NCI-H1436 (cell line): ENCODE measurements at regions not wholly inside any gene's neighbourhood (a gene's known extent, or its start where the extent isn't known, plus 50 kb on each side); places are given as distances from the start of the nearest gene placed in this dataset.

Experiments
- DNase-seq: peaks from one replicate; lab custom pipeline; 2025; lab: John Stamatoyannopoulos, UW

DNA sequence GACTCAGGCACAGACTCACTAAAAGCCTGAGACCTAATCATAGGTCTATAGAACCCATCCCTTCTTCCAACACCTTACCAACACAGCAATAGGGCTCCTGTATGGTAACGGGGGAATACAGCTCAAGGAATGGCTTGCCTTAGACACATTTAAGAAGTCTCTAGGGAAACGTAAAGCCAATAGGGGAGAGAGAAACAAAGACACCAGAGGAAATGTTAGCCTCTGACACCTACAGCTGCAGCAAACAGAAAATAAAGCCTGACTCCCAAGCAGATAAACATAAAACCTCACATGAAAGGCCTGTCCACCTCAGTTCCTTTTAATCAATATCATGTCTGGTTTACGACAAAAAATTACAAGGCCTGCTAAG, 51.1 kb upstream of the NCOA1 start:
- no peak for DNase-seq

DNA sequence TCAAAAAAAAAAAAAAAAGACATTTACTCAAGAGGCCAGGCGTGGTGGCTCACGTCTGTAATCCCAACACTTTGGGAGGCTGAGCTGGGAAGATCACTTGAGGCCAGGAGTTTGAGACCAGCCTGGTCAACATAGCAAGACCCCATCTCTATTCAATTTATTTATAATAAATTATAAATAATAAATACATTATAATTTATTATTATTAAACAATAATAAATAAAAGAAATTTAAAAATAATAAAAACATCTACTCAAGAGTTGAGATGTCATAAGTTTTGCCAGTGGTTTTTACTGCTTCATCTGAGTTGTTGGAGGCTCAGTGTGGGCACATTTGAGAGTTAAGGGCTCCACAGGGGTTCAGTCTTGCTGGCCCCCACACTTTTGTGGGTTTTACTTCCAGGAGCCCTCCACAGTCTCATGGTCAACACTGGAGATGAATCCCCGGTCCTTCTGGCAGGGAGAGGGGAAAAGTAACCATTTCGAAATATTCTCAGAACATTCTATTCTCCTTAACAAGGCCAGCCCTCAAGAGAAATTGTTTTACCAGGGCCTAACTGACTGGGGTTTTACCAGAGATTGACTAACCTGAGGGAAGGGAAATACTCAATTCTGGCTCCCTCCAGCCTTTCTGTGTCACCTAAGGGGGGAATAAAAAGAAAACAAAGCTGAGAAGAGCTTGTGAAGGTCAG, 51.6 kb upstream of the NCOA1 start:
- no peak for DNase-seq

DNA sequence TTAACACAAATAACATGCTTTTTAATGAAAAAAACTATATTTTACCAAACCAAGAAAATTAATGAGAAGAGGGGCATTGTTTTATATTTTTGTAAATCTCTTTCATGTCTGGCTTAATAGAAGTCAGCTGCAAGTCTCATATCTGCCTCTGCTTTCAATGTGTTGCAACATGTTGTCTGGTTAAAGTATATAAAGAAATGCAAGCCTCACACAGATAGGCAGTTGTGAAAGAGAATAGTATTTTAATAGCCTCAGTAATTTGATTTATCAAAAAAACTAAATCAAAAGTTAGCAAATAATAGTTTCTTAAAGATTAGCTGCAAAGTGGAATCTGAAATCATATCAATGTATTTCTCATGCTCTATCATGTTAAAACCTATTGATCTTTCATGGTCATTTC, 52.9 kb upstream of the NCOA1 start:
- no peak for DNase-seq

DNA sequence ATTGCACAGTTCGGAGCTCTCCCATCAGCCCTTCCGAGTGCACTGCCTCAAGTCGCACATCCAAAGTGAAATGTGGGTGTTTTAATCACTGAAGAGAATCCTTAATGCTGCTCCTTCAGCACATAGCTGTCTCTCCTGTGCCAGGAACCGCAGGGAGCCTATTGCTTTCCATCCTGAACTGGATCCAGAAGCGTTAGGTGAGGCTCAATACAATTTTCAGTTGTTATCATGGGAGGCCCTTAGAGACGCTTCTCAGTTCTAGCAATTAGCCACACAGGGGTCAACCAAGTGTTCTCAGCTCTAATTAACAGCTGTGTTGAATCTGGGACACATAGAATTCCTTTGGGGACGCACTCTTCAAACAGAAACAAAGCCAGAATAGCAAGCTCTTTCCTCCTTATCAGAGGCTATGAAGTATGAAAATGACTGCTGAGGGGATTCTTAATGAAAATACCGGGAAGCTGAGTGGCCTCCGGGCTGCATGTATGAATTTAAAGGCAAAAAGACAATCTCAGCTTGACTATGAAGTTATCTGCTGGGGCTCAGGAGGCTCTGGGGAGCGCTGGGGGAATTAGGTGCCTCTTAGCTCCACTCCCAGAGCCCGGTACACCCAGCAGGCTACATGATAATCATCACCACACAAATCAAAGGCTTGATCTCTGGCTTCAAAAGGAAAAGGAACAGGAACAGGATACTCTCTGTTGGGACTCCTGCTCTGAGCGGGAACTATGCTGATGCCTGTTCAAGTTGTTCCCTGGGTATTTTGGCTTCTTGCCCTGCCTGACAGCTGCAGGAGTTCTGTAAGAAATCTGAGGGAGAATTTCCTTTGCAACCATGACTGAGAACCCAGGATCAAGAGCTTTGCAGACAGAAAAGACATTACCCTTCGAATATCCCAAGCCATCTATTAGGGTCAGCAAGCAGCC, 55.4 kb upstream of the NCOA1 start:
- DNase-seq, result peak; percentile 16

DNA sequence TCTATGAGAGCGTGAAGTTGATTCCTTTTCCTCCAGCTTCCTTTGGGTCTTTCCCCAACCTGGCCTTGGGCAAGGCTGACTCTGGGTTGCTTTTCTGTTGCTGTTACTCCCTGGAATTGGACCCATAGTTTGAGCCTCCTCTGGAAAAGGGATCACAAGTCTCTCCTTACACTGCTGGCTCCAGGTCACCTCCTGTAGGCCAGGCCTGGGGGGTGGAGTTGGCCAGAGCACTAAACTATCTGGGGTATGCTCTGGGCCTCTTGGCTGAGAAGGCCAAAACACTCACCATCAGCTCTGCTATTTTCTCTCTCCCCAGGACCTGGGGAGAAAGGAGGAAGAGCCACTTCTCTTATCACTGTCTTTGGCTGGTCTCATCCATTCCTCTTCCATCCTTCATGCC, 56.5 kb upstream of the NCOA1 start:
- no peak for DNase-seq

DNA sequence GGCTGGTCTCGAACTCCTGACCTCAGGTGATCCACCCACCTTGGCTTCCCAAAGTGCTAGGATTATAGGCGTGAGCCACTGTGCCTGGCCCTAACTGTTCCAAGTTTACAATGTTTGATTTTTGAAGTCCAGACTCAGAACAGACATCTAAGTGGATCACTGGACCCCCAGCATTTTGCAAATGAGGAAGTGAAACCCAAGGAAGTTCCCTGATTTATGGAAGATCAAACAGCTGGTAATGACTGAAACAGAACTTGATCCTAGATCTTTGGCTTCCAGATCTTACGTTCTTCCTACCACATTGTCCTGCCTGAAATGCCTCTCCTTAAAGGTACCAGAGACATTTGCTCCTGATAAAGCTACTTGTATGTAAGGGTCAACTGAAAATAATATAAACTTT, 58.3 kb upstream of the NCOA1 start:
- no peak for DNase-seq

DNA sequence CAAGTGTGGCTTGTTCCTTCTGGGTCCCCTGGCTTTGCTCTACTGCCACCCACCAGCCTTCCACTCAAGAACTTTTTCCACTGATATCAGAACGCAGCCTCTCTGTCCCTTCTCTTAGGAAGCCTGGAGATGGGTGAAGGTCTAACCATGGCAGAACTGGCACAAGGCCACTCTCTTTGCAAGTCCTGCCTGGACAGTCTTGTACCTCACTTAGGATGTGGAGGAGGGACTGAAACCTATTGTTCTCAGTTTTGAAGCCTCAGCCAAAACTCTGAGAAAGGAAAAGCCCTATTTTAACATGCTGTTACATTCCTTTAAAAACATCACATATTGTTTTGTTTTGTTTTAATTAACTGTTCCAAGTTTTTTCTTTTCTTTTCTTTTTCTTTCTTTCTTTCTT, 58.9 kb upstream of the NCOA1 start:
- no peak for DNase-seq

DNA sequence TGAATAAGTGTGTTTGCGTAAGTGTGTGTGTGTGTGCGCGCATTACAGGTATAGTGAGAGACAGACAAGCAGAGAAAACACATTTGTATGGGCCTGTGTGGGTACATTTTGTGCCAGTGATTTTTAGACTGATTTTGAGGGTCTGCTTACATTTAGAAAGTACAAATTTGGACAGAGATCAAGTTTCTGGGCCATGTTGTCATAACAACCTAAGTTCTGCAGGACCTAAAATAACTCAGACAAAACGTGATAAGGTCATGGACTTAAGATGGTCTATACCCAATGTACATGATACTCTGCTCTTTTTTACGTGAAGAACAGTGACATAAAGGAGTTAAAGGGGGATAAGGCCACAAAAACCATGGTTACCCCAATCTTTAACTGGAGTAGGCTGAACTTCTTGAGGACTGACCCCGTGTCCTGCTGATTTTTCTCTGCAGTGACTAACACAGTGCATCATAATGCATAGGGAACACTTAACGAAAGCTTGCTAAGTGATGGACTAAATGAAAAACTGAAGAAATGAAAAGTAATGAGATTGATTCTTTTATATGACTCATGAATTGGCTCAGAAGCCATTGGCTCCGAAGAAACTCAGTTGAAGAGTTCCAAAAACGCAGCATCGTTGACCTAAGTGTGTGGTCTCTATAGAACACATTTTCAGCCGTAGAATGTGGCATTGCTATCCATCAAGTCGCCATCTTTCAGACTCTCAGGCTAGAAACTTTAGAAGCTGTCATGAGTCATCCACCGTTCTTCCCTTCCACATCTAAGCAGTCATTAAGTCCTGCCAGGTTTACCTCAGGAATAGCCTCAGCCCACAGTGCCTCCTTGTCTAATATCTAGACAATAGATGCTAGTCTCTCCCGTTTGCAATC, 61.6 kb upstream of the NCOA1 start:
- DNase-seq, result no peak

DNA sequence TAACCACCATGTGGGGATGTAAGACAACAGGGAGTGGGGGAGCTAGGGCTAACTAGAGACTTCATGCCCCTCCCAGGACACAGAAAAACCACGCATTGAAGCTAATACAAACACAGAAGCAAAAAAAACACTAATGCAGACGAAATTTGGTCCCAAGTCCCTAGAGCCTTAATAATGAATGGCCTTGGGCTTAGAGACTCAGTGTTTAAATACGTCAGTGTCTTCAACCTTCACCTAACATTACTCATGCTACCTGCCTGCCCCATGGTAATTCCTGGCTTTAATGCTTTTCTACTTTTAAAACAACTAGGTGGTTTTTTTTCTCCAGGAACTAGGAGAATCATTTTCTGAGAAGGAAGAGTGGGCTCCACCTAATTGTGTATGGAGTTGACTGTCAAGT, 64.1 kb upstream of the ITSN2 start:
- DNase-seq, result no peak

DNA sequence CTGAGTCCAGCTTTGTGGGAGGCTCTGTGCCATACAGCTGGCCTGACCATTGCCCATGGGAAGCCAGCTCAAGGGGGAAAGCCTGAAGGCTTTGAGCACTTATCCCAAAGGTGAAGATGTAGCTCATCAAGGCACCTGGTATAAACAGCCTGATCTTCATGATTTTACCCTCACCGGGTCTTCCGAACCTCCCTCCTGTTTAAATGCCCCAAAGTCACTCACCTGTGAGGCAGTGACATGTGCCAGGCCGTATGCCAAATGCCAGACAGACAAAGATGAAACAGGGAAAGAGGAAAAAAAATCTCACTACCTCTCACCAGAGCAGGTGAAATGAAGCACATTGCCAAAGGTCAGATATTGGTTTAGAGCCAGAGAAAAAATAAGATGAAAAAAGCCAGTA, 62.8 kb upstream of the ITSN2 start:
- DNase-seq, result no peak

DNA sequence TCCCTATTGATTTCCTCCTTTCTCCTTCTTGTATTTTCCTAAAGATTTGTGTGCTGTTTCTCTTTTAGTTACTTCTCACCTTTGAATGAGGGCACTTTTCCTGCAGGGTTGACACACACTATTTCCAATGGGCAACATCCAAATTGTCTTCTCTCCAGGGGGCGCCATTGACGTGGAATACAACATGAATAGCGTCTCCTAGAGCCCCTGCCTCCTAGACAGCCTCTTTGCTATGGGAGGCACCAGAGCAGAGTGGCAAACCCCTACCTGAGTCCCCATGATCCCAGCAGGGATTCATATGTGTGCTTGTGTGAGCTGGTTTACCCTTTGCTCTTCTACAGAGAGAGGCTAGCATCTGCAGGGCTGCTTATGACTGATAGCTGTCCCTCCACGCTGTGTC, 61.3 kb upstream of the ITSN2 start:
- DNase-seq, result peak; percentile 48

DNA sequence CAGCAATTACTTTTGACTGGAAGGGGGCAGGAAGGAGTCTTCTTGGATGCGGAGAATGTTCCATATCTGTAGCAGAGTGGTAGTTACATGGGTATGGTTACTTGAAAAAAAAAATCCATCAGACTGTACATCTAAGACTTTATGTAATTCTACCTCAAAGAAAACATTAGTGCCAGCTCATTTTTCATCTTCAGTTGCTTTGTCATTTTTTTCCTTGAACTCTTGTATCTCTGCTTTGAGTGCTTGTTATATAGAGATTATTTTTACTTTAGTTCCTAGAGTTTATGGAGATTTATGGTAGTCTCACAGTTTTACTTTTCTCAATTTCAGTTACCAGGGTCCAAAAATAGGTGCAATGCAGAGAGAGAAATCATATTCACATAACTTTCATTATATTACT, 60.0 kb upstream of the ITSN2 start:
- no peak for DNase-seq

DNA sequence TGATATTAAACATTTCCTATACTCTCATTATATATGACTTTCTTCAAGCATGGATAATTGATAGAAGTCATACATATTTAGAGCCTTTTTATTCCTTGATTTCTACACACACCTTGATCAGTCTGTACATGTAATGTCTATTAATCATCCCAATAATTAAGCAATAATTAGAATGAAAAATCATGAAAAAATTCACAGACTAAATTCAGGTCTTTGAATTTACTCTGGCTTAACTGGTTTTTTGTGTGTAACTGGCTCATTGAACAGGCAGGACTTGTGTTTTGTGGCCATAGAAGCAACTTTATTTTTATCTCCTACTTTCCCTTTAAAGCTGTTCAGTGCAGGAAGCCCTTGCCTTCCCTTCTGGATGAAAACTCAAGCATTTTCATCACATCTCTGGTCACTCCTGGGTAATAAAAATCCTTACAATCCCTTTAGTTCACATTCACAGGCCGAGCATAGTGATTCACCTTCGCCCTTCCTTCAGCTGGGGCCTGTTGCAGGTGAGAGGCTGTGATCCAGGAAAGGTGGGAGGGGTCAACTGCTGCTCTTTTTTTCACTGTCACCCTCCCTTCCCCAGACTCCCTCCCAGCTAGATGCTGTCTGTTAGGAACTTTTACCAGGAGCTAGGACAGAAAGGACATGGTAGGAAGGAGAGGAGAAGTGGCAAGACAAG, 58.0 kb upstream of the ITSN2 start:
- no peak for DNase-seq

DNA sequence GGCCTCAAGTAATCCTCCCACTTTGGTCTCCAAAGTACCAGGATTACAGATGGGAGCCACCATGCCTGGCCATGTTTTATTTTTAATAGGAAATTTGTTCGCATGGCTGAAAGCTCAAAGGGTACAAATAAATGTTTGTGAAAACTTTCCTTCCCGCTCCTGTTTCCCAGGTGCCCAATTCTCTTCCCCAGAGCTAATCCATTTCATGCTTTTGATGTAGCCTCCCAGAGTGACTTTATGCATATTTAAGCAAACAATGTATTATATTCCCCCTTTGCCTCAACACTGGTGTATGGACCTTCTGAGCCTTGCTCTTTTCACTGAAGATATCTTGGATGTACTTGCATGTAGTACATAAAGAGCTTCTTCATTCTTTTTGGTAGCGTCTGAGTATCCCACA, 52.5 kb upstream of the ITSN2 start:
- DNase-seq, result no peak

DNA sequence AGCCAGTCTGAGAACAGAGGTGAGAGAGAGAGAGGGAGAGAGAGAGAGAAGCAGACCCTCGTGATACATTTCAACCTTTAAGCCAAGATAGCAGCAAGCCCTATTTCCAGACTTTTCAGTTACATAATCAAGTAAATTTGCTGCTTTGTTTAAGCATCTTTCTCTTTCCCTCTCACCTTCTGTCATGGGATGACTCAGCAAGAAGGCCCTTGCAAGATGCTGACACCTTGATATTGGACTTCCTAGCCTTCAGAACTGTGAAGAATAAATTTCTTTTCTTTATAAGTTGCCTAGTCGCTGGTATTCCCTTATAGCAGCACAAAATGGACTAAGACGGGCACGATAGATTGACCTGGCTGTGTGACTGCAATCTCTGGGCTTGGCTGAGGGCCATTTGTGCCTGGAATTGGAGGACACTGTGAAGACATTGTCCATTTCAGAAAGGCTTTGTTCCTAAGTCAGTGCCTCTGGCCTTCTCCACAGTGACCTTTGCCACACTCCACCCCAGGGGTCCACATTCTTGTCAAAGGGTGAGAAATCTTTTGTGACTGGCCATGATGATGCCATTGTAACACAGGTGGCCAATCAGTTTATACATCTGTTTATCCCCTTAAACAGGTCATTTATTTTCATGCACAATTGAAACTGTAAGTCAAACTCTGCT, 51.3 kb upstream of the ITSN2 start:
- no peak for DNase-seq

DNA sequence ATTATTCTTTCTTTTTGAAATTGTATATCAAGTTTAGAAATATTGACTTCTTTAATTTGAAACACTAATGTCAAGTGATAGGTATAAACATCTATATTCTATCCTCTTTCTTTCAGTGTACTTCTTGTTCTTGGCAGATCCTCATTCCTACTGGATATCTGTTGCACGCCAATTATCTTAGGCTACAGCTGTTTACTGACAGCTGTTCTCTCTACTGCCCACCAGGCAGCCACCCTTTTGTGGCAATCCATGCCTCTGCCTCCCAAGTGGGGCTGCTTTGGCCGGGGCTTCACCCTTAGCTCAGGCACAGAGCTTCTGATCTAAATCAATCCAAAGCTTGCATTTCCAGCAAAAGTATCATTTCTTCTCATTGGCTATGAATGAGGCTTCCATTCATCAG, 50.6 kb upstream of the ITSN2 start:
- no peak for DNase-seq

DNA sequence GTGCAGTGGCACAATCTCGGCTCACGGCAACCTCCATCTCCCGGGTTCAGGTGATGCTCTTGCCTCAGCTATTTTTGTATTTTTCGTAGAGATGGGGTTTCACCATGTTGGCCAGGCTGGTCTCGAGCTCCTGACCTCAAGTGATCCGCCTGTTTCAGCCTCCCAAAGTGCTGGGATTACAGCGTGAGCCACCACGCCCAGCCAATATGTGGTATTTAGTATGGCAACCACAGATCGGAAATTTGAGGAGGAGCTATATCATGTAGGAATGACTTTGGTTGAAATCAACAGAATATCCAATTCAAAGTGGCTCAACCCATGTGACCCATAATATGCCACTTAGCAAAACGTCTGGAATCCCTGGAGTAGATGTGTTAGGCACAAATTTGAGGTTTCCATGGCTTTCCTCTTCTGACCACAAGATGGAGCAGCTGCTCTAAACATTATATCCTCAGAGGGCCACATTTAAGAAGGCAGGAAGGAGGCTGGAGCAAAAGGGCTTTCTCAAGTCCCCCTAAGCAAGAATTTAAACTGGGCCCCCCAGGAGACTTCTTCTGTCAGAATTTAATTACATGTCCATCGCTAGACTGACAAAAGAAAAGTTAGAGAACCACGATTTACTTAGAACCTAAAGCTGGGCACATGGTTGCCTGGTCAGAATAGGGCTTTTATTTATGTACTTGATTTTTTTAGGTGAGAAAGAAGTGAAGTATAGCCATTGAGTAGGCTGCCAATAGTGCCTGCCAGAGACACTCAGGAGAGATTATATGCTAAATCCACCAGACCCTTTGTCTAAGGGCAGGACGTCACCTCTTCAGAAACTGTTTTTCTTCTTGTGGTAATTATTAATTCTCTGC, 49.6 kb upstream of the ITSN2 start:
- peak; percentile 71 for DNase-seq
